Liver (tissue), 8 donors: ENCODE measurements at regions not wholly inside any gene's neighbourhood (a gene's known extent, or its start where the extent isn't known, plus 50 kb on each side); places are given as distances from the start of the nearest gene placed in this dataset.

Experiments
- DNase-seq: peaks from one replicate; pipeline ENCODE4 v3.0.0-alpha.2; 2017; ENCODE audit warnings: low spot score
- H3K27ac ChIP-seq, 2 donors: one replicate each; pipeline ENCODE4 v1.7.0; 2013; ENCODE audit warnings: inconsistent platforms in 2 of 2, low read length in 2 of 2, control low read depth in 1 of 2, low read depth in 1 of 2, mild to moderate bottlenecking in 1 of 2
- H3K27me3 ChIP-seq, 4 donors: one replicate each; pipeline versions ENCODE4 v1.6.1 to v1.7.0; 2013; ENCODE audit warnings: low read length in 3 of 4, inconsistent platforms in 1 of 4, mild to moderate bottlenecking in 1 of 4, moderate library complexity in 1 of 4; ENCODE audit not compliant: control insufficient read depth in 4 of 4, insufficient read depth in 4 of 4
- H3K36me3 ChIP-seq, 4 donors: one replicate each; pipeline versions ENCODE4 v1.6.1 to v1.7.0; 2013; ENCODE audit warnings: low read length in 3 of 4, mild to moderate bottlenecking in 3 of 4, low read depth in 1 of 4, moderate library complexity in 1 of 4; ENCODE audit not compliant: control insufficient read depth in 4 of 4, insufficient read depth in 3 of 4
- H3K4me1 ChIP-seq, 4 donors: one replicate each; pipeline versions ENCODE4 v1.6.1 to v1.7.0; 2013; ENCODE audit warnings: low read length in 3 of 4, mild to moderate bottlenecking in 3 of 4, moderate library complexity in 1 of 4; ENCODE audit not compliant: control insufficient read depth in 4 of 4, insufficient read depth in 4 of 4
- H3K4me3 ChIP-seq, 3 donors: one replicate each; pipeline versions ENCODE4 v1.6.1 to v1.7.0; 2013; ENCODE audit warnings: low read length in 3 of 3, control low read depth in 1 of 3, low read depth in 1 of 3, mild to moderate bottlenecking in 1 of 3
- H3K9ac ChIP-seq, 2 donors: one replicate each; pipeline ENCODE4 v1.7.0; 2013; ENCODE audit warnings: low read length in 2 of 2, mild to moderate bottlenecking in 2 of 2, moderate library complexity in 2 of 2, control low read depth in 1 of 2, low read depth in 1 of 2
- H3K9me3 ChIP-seq, 4 donors: one replicate each; pipeline versions ENCODE4 v1.6.1 to v1.7.0; 2013; ENCODE audit warnings: low read length in 3 of 4; ENCODE audit not compliant: control insufficient read depth in 4 of 4
- ATF3 ChIP-seq: IDR thresholded peaks from 2 replicates; pipeline ENCODE4 v1.6.1; 2016; ENCODE audit warnings: antibody characterized with exemption
- CTCF ChIP-seq: fragments of 150-350 bp; IDR thresholded peaks from 2 replicates; pipeline ENCODE4 v1.5.1; 2017; ENCODE audit warnings: improper control_type of control experiment, low read depth, low read length; ENCODE audit not compliant: missing input control
- EGR1 ChIP-seq, 2 donors: IDR thresholded peaks; 2 replicates each; pipeline ENCODE4 v1.6.1; 2016 to 2018; ENCODE audit warnings: antibody characterized with exemption in 2 of 2, low read depth in 2 of 2
- FOXA1 ChIP-seq: IDR thresholded peaks from 2 replicates; pipeline ENCODE4 v1.6.1; 2016; ENCODE audit warnings: antibody characterized with exemption
- FOXA2 ChIP-seq: IDR thresholded peaks from 2 replicates; pipeline ENCODE4 v1.6.1; 2016; ENCODE audit warnings: antibody characterized with exemption
- GABPA ChIP-seq, 2 donors: IDR thresholded peaks in 1 of 2; conservative IDR thresholded peaks in 1 of 2; 2 replicates each; pipeline ENCODE4 v1.6.1; 2016; ENCODE audit warnings: antibody characterized with exemption in 2 of 2, mild to moderate bottlenecking in 1 of 2, moderate library complexity in 1 of 2
- HNF4A ChIP-seq, 2 donors: conservative IDR thresholded peaks; 2 replicates each; pipeline ENCODE4 v1.6.1; 2016; ENCODE audit warnings: antibody characterized with exemption in 2 of 2, mild to moderate bottlenecking in 2 of 2
- HNF4G ChIP-seq: IDR thresholded peaks from 2 replicates; pipeline ENCODE4 v1.6.1; 2016; ENCODE audit warnings: antibody characterized with exemption
- JUND ChIP-seq, 2 donors: IDR thresholded peaks; 2 replicates each; pipeline ENCODE4 v1.6.1; 2016; ENCODE audit warnings: antibody characterized with exemption in 2 of 2
- NR2F2 ChIP-seq: IDR thresholded peaks from 2 replicates; pipeline ENCODE4 v1.6.1; 2016; ENCODE audit warnings: antibody characterized with exemption
- RAD21 ChIP-seq, 2 donors: IDR thresholded peaks; 2 replicates each; pipeline ENCODE4 v1.6.1; 2016; ENCODE audit warnings: antibody characterized with exemption in 2 of 2, mild to moderate bottlenecking in 2 of 2
- REST ChIP-seq: IDR thresholded peaks from 2 replicates; pipeline ENCODE4 v1.6.1; 2016; ENCODE audit warnings: antibody characterized with exemption, mild to moderate bottlenecking
- RXRA ChIP-seq, 2 donors: IDR thresholded peaks; 2 replicates each; pipeline ENCODE4 v1.6.1; 2017 to 2018; ENCODE audit warnings: antibody characterized with exemption in 2 of 2, mild to moderate bottlenecking in 1 of 2
- SP1 ChIP-seq: IDR thresholded peaks from 2 replicates; pipeline ENCODE4 v1.6.1; 2018; ENCODE audit warnings: antibody characterized with exemption, mild to moderate bottlenecking
- TAF1 ChIP-seq: conservative IDR thresholded peaks from 2 replicates; pipeline ENCODE4 v1.6.1; 2016; ENCODE audit warnings: antibody characterized with exemption, mild to moderate bottlenecking
- YY1 ChIP-seq: IDR thresholded peaks from 2 replicates; pipeline ENCODE4 v1.6.1; 2016; ENCODE audit warnings: antibody characterized with exemption, mild to moderate bottlenecking
- ZBTB33 ChIP-seq: IDR thresholded peaks from 2 replicates; pipeline ENCODE4 v1.6.1; 2016; ENCODE audit warnings: antibody characterized with exemption
- WGBS: extraction: QIAGEN DNeasy Blood & Tissue Kit; methylation state at CpG from one replicate; pipeline ENCODE4 v1.1.7; 2013; 5-methylcytosine and 5-hydroxymethylcytosine counted together
- TF ChIP-seq, protein P1 (sequence below): IDR thresholded peaks from 2 replicates; pipeline ENCODE4 v1.6.1; 2016; ENCODE audit warnings: antibody characterized with exemption
- donor health status: healthy.
- donor health status: healthy.
- donor health status: healthy.
- donor health status: healthy.
- donor health status: healthy.

- H3K27me3 ChIP-seq, result peaks cover 0 to 2% (median 0%) of the 10 kb centered on the region in 4 donors
- no peak overlapping the region for H3K27ac ChIP-seq
- no peak overlapping the region for H3K9ac ChIP-seq
- WGBS, result 93% methylated on average over 4 of the region's 4 CpGs
- no peaks in the 10 kb centered on the region for H3K4me1 ChIP-seq
- DNase-seq, result no peak
- no peak overlapping the region for H3K4me3 ChIP-seq
- no peaks in the 10 kb centered on the region for H3K9me3 ChIP-seq
- no peak for TF ChIP-seq FOXA2
- TF ChIP-seq YY1, result no peak
- TF ChIP-seq GABPA (IDR thresholded peaks at IDR 0.05 in 1 of 2, conservative IDR thresholded peaks at IDR 0.05 in 1 of 2), result no peak
- TF ChIP-seq ZBTB33, result no peak
- no peaks in the 10 kb centered on the region for H3K36me3 ChIP-seq
Measured at GRCh38 chr9:87213948-87214347, 266.6 kb upstream of the GAS1 start.

DNA sequence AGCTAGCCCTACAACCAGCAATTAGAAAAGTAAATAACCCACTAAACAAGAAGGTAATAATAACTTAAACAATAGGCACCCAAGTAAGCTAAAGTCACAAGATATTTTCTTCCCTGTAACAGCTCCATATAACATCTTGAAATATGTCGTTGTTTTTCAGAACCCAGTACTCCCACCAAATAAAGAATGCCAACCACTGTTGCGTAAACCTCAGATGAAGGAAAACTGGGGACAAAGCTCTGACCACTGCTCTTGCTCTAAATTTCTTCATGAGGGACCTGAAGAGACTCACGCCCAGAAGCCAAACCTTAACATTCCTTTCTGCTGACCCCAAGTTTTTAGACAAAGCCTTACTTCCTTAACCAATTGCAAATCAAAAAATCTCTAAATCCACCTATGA lies 267.7 kb upstream of the GAS1 start:
- peaks cover 0 to 3% (median 1%) of the 10 kb centered on the region in 4 donors for H3K27me3 ChIP-seq
- no peak overlapping the region for H3K27ac ChIP-seq
- H3K9ac ChIP-seq, result no peak overlapping the region
- no peaks in the 10 kb centered on the region for H3K9me3 ChIP-seq
- no peak overlapping the region for H3K4me3 ChIP-seq
- no peak for DNase-seq
- 88% methylated on average over 3 of the region's 3 CpGs for WGBS
- H3K4me1 ChIP-seq, result no peaks in the 10 kb centered on the region
- no peaks in the 10 kb centered on the region for H3K36me3 ChIP-seq
- no peak for TF ChIP-seq RXRA (IDR thresholded peaks at IDR 0.05)
- no peak for TF ChIP-seq HNF4G
- TF ChIP-seq SP1, result no peak
- TF ChIP-seq CTCF, result no peak
- no peak for TF ChIP-seq HNF4A (conservative IDR thresholded peaks at IDR 0.05)
- no peak for TF ChIP-seq EGR1 (IDR thresholded peaks at IDR 0.05; ENCODE audit: low read depth in 2 of 2)
- TF ChIP-seq TAF1, result no peak
- no peak for TF ChIP-seq ATF3
- TF ChIP-seq, protein P1, sequence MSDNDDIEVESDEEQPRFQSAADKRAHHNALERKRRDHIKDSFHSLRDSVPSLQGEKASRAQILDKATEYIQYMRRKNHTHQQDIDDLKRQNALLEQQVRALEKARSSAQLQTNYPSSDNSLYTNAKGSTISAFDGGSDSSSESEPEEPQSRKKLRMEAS, result no peak
- no peak for TF ChIP-seq REST
- no peak for TF ChIP-seq JUND (IDR thresholded peaks at IDR 0.05)
- TF ChIP-seq RAD21 (IDR thresholded peaks at IDR 0.05), result no peak
- TF ChIP-seq ZBTB33, result no peak
- no peak for TF ChIP-seq NR2F2
- no peak for TF ChIP-seq GABPA (IDR thresholded peaks at IDR 0.05 in 1 of 2, conservative IDR thresholded peaks at IDR 0.05 in 1 of 2)
- no peak for TF ChIP-seq FOXA2
- no peak for TF ChIP-seq FOXA1
- no peak for TF ChIP-seq YY1
